Stomach smooth muscle (tissue), 2 donors: ENCODE measurements at regions not wholly inside any gene's neighbourhood (a gene's known extent, or its start where the extent isn't known, plus 50 kb on each side); places are given as distances from the start of the nearest gene placed in this dataset.

ENCODE experiments used
- H3K27ac ChIP-seq: one replicate; pipeline ENCODE4 v1.7.0; 2013; ENCODE audit warnings: mild to moderate bottlenecking, low read length, inconsistent platforms
- H3K27me3 ChIP-seq, 2 donors: one replicate each; pipeline ENCODE4 v1.7.0; 2013; ENCODE audit warnings: low read length in 2 of 2; ENCODE audit not compliant: insufficient read depth in 2 of 2, control insufficient read depth in 1 of 2
- H3K36me3 ChIP-seq, 2 donors: one replicate each; pipeline ENCODE4 v1.7.0; 2013; ENCODE audit warnings: low read length in 2 of 2; ENCODE audit not compliant: control insufficient read depth in 2 of 2, insufficient read depth in 2 of 2
- H3K4me1 ChIP-seq: one replicate; pipeline ENCODE4 v1.7.0; 2013; ENCODE audit warnings: low read length; ENCODE audit not compliant: control insufficient read depth, insufficient read depth
- H3K4me3 ChIP-seq, 2 donors: one replicate each; pipeline ENCODE4 v1.7.0; 2013; ENCODE audit warnings: low read length in 2 of 2
- H3K9ac ChIP-seq, 2 donors: one replicate each; pipeline ENCODE4 v1.7.0; 2013; ENCODE audit warnings: low read length in 2 of 2, mild to moderate bottlenecking in 1 of 2
- H3K9me3 ChIP-seq, 2 donors: one replicate each; pipeline ENCODE4 v1.7.0; 2013; ENCODE audit warnings: low read length in 2 of 2; ENCODE audit not compliant: control insufficient read depth in 2 of 2
- donor health status: healthy.
- donor health status: Pancreatic carcinoma.

GRCh38 chr6:14957355-14958059, 288.4 kb upstream of the JARID2 start:
- H3K27ac ChIP-seq: no peak overlapping the region
- H3K4me1 ChIP-seq: no peaks in the 10 kb centered on the region
- H3K4me3 ChIP-seq: no peak overlapping the region
- no peaks in the 10 kb centered on the region for H3K27me3 ChIP-seq
- H3K9ac ChIP-seq: no peak overlapping the region
- no peaks in the 10 kb centered on the region for H3K36me3 ChIP-seq
- H3K9me3 ChIP-seq: peaks cover 0 to 7% of the 10 kb centered on the region in 2 donors

GRCh38 chr6:14959324-14959885, 286.5 kb upstream of the JARID2 start:
- H3K27me3 ChIP-seq: no peaks in the 10 kb centered on the region
- no peak overlapping the region for H3K9ac ChIP-seq
- no peak overlapping the region for H3K4me3 ChIP-seq
- H3K36me3 ChIP-seq: no peaks in the 10 kb centered on the region
- no peak overlapping the region for H3K27ac ChIP-seq
- peaks cover 0 to 7% of the 10 kb centered on the region in 2 donors for H3K9me3 ChIP-seq
- no peaks in the 10 kb centered on the region for H3K4me1 ChIP-seq

- Histone ChIP-seq H3K27ac (no peak overlapping the region), H3K36me3 (no peaks in the 10 kb centered on the region), H3K27me3 (no peaks in the 10 kb centered on the region), H3K4me3 (no peak overlapping the region), H3K9ac (no peak overlapping the region), H3K4me1 (no peaks in the 10 kb centered on the region), H3K9me3 (peaks cover 3 to 4% of the 10 kb centered on the region in 2 donors)
These were observed 281.2 kb upstream of the JARID2 start for GRCh38 chr6:14964556-14965270.

- Histone ChIP-seq H3K9me3 (peaks cover 3 to 6% of the 10 kb centered on the region in 2 donors), H3K9ac (no peak overlapping the region), H3K36me3 (no peaks in the 10 kb centered on the region), H3K4me3 (no peak overlapping the region), H3K4me1 (no peaks in the 10 kb centered on the region), H3K27me3 (no peaks in the 10 kb centered on the region), H3K27ac (no peak overlapping the region)
These were observed 280.3 kb upstream of the JARID2 start for GRCh38 chr6:14965424-14966075.

GRCh38 chr6:14966096-14966905, 279.6 kb upstream of the JARID2 start:
- H3K4me3 ChIP-seq: no peak overlapping the region
- no peak overlapping the region for H3K9ac ChIP-seq
- no peaks in the 10 kb centered on the region for H3K36me3 ChIP-seq
- no peak overlapping the region for H3K27ac ChIP-seq
- H3K27me3 ChIP-seq: no peaks in the 10 kb centered on the region
- no peaks in the 10 kb centered on the region for H3K4me1 ChIP-seq
- H3K9me3 ChIP-seq: peaks cover 3 to 6% of the 10 kb centered on the region in 2 donors

- no peak overlapping the region for H3K27ac ChIP-seq
- no peaks in the 10 kb centered on the region for H3K4me1 ChIP-seq
- H3K4me3 ChIP-seq: no peak overlapping the region
These were observed 278.8 kb upstream of the JARID2 start for GRCh38 chr6:14966906-14967711.

GRCh38 chr6:14968056-14968637, 277.7 kb upstream of the JARID2 start:
- Histone ChIP-seq H3K27ac (no peak overlapping the region), H3K4me1 (no peaks in the 10 kb centered on the region), H3K27me3 (no peaks in the 10 kb centered on the region), H3K4me3 (no peak overlapping the region), H3K9me3 (peaks cover 3 to 6% of the 10 kb centered on the region in 2 donors), H3K9ac (no peak overlapping the region), H3K36me3 (no peaks in the 10 kb centered on the region)

More at GRCh38 chr6:14966906-14967711, 278.8 kb upstream of the JARID2 start:
- Histone ChIP-seq H3K9ac (no peak overlapping the region), H3K36me3 (no peaks in the 10 kb centered on the region), H3K9me3 (peaks cover 3 to 6% of the 10 kb centered on the region in 2 donors), H3K27me3 (no peaks in the 10 kb centered on the region)

- H3K36me3 ChIP-seq: no peaks in the 10 kb centered on the region
- no peak overlapping the region for H3K4me3 ChIP-seq
- H3K9ac ChIP-seq: no peak overlapping the region
- no peaks in the 10 kb centered on the region for H3K4me1 ChIP-seq
- H3K9me3 ChIP-seq: peaks cover 3 to 6% of the 10 kb centered on the region in 2 donors
- H3K27me3 ChIP-seq: no peaks in the 10 kb centered on the region
- no peak overlapping the region for H3K27ac ChIP-seq
These were observed 276.7 kb upstream of the JARID2 start for GRCh38 chr6:14969126-14969525.

- Histone ChIP-seq H3K4me1 (no peaks in the 10 kb centered on the region), H3K27me3 (no peaks in the 10 kb centered on the region), H3K9ac (no peak overlapping the region), H3K36me3 (no peaks in the 10 kb centered on the region), H3K4me3 (no peak overlapping the region), H3K9me3 (peaks cover 3 to 6% of the 10 kb centered on the region in 2 donors), H3K27ac (no peak overlapping the region)
These were observed 273.3 kb upstream of the JARID2 start for GRCh38 chr6:14972379-14973067.
